Neural cell (in vitro differentiated cells): ENCODE measurements at regions not wholly inside any gene's neighbourhood (a gene's known extent, or its start where the extent isn't known, plus 50 kb on each side); places are given as distances from the start of the nearest gene placed in this dataset.

ENCODE experiments used
- H2AFZ ChIP-seq: fragments of 200-600, 300-800 bp; sonication (generic), shearing (Covaris generic); 2 replicates; pipeline ENCODE4 v1.6.0; 2014; ENCODE audit warnings: low read depth, mild to moderate bottlenecking, antibody characterized with exemption, low read length, moderate library complexity
- H3F3A ChIP-seq: fragments of 200-600 bp; shearing (Covaris generic); 2 replicates; pipeline ENCODE4 v1.6.1; 2016; ENCODE audit warnings: mild to moderate bottlenecking, moderate library complexity, mixed read lengths, antibody characterized with exemption, low read length; ENCODE audit not compliant: insufficient read depth, poor library complexity, severe bottlenecking
- H3K27ac ChIP-seq: fragments of 200-600, 300-800 bp; sonication (generic), shearing (Covaris generic); 2 replicates; pipeline ENCODE4 v1.5.1; 2014; ENCODE audit warnings: mild to moderate bottlenecking, low read length, moderate library complexity
- H3K27me3 ChIP-seq: fragments of 300-800, 200-600 bp; sonication (generic), shearing (Covaris generic); 2 replicates; pipeline ENCODE4 v1.6.0; 2014; ENCODE audit warnings: mild to moderate bottlenecking, low read depth, low read length, moderate library complexity; ENCODE audit not compliant: insufficient read depth
- H3K36me3 ChIP-seq: fragments of 300-800, 200-600 bp; sonication (generic), shearing (Covaris generic); 2 replicates; pipeline ENCODE4 v1.5.1; 2014; ENCODE audit warnings: mild to moderate bottlenecking, antibody characterized with exemption, low read length, moderate library complexity; ENCODE audit not compliant: insufficient read depth
- H3K4me2 ChIP-seq: fragments of 300-800, 200-600 bp; sonication (generic), shearing (Covaris generic); 2 replicates; pipeline ENCODE4 v1.6.0; 2014; ENCODE audit warnings: mild to moderate bottlenecking, low read length
- H3K4me3 ChIP-seq: fragments of 300-800, 200-600 bp; sonication (generic), shearing (Covaris generic); 2 replicates; pipeline ENCODE4 v1.5.1; 2014; ENCODE audit warnings: mild to moderate bottlenecking, low read length, moderate library complexity
- H3K79me2 ChIP-seq: fragments of 200-600 bp; shearing (Covaris generic); replicated peaks from 2 replicates; pipeline ENCODE4 v1.6.0; 2014; ENCODE audit warnings: mild to moderate bottlenecking, low read length, moderate library complexity; ENCODE audit not compliant: insufficient read depth
- H3K9ac ChIP-seq: fragments of 300-800, 200-600 bp; sonication (generic), shearing (Covaris generic); 2 replicates; pipeline ENCODE4 v1.6.1; 2016; ENCODE audit warnings: mild to moderate bottlenecking, low read length, mixed read lengths
- H3K9me2 ChIP-seq: fragments of 200-600 bp; shearing (Covaris generic); 2 replicates; pipeline ENCODE4 v1.6.1; 2016; ENCODE audit warnings: mild to moderate bottlenecking, low read length, mixed read lengths; ENCODE audit not compliant: insufficient read depth
- H3K9me3 ChIP-seq: fragments of 200-600, 300-800 bp; sonication (generic), shearing (Covaris generic); 2 replicates; pipeline ENCODE4 v1.6.1; 2016; ENCODE audit warnings: mild to moderate bottlenecking, mixed run types, low read length, moderate library complexity, mixed read lengths
- H4K20me1 ChIP-seq: fragments of 200-600 bp; shearing (Covaris generic); 2 replicates; pipeline ENCODE4 v1.6.1; 2016; ENCODE audit warnings: mild to moderate bottlenecking, mixed run types; ENCODE audit not compliant: insufficient read depth
- CTCF ChIP-seq: fragments of 450-650 bp; IDR thresholded peaks from 2 replicates; pipeline ENCODE4 v1.5.1; 2014; ENCODE audit warnings: antibody characterized with exemption, mild to moderate bottlenecking, moderate library complexity; ENCODE audit not compliant: poor library complexity, severe bottlenecking
- EP300 ChIP-seq: fragments of 450-650 bp; conservative IDR thresholded peaks from 2 replicates; pipeline ENCODE4 v1.6.1; 2014; ENCODE audit warnings: antibody characterized with exemption, mild to moderate bottlenecking, moderate library complexity; ENCODE audit not compliant: poor library complexity, severe bottlenecking
- EZH2 ChIP-seq: fragments of 200-600, 300-800 bp; shearing (Covaris generic), sonication (generic); IDR thresholded peaks from 2 replicates; pipeline ENCODE4 v1.6.1; 2014; ENCODE audit warnings: antibody characterized with exemption, low read length, borderline replicate concordance, mild to moderate bottlenecking; ENCODE audit not compliant: insufficient read depth, poor library complexity, severe bottlenecking
- MXI1 ChIP-seq: fragments of 450-650 bp; conservative IDR thresholded peaks from 2 replicates; pipeline ENCODE4 v1.6.1; 2014; ENCODE audit warnings: antibody characterized with exemption, mild to moderate bottlenecking; ENCODE audit not compliant: poor library complexity, severe bottlenecking
- POLR2AphosphoS5 ChIP-seq: IDR thresholded peaks from 2 replicates; pipeline ENCODE4 v1.6.1; 2012
- RAD21 ChIP-seq: fragments of 450-650 bp; conservative IDR thresholded peaks from 2 replicates; pipeline ENCODE4 v1.6.1; 2014; ENCODE audit warnings: antibody characterized with exemption, mild to moderate bottlenecking, moderate library complexity
- REST ChIP-seq: IDR thresholded peaks from 2 replicates; pipeline ENCODE4 v1.6.1; 2012; ENCODE audit warnings: borderline replicate concordance
- SMC3 ChIP-seq: fragments of 450-650 bp; conservative IDR thresholded peaks from 2 replicates; pipeline ENCODE4 v1.6.1; 2014; ENCODE audit warnings: antibody characterized with exemption, mild to moderate bottlenecking, moderate library complexity; ENCODE audit not compliant: poor library complexity
- TAF1 ChIP-seq: IDR thresholded peaks from 2 replicates; pipeline ENCODE4 v1.6.1; 2012; ENCODE audit warnings: low read depth

GRCh38 chr1:106880226-106880625 is 176.2 kb upstream of the PRMT6 start:
- TF ChIP-seq SMC3 (no peak), POLR2AphosphoS5 (no peak), RAD21 (no peak), TAF1 (no peak), EP300 (no peak), EZH2 (no peak), MXI1 (no peak), CTCF (no peak)
- Histone ChIP-seq H3K9me2 (no peaks in the 10 kb centered on the region), H3F3A (no peaks in the 10 kb centered on the region)

GRCh38 chr1:106883208-106883607 is 173.3 kb upstream of the PRMT6 start:
- Histone ChIP-seq H3K4me2 (no peak overlapping the region), H3K27me3 (peaks cover 15% of the 10 kb centered on the region), H4K20me1 (no peaks in the 10 kb centered on the region), H3K9me3 (no peaks in the 10 kb centered on the region), H3K27ac (no peak overlapping the region), H3K9ac (no peak overlapping the region), H3K4me3 (no peak overlapping the region), H3K36me3 (no peaks in the 10 kb centered on the region), H2AFZ (no peak overlapping the region), H3K9me2 (no peaks in the 10 kb centered on the region), H3K79me2 (no peaks in the 10 kb centered on the region), H3F3A (no peaks in the 10 kb centered on the region)
- TF ChIP-seq RAD21, result no peak
- no peak for TF ChIP-seq REST

More at GRCh38 chr1:106880226-106880625, 176.2 kb upstream of the PRMT6 start:
- Histone ChIP-seq H3K9ac (no peak overlapping the region), H4K20me1 (no peaks in the 10 kb centered on the region), H3K4me2 (no peak overlapping the region), H3K79me2 (no peaks in the 10 kb centered on the region), H3K4me3 (no peak overlapping the region), H2AFZ (no peak overlapping the region), H3K36me3 (no peaks in the 10 kb centered on the region), H3K27ac (no peak overlapping the region), H3K9me3 (no peaks in the 10 kb centered on the region), H3K27me3 (peaks cover 15% of the 10 kb centered on the region)

- Histone ChIP-seq H3F3A (peaks cover 6% of the 10 kb centered on the region), H2AFZ (no peak overlapping the region), H3K4me3 (no peak overlapping the region), H3K9me3 (no peaks in the 10 kb centered on the region), H4K20me1 (no peaks in the 10 kb centered on the region), H3K27ac (no peak overlapping the region), H3K79me2 (no peaks in the 10 kb centered on the region), H3K9ac (no peak overlapping the region), H3K4me2 (no peak overlapping the region), H3K36me3 (no peaks in the 10 kb centered on the region), H3K9me2 (no peaks in the 10 kb centered on the region), H3K27me3 (peaks cover 12% of the 10 kb centered on the region)
- TF ChIP-seq REST (no peak), POLR2AphosphoS5 (no peak)
Measured at GRCh38 chr1:106889059-106889458, 167.4 kb upstream of the PRMT6 start.
